Left forelimb (tissue), 1 donor: ENCODE measurements at regions not wholly inside any gene's neighbourhood (a gene's known extent, or its start where the extent isn't known, plus 50 kb on each side); places are given as distances from the start of the nearest gene placed in this dataset.
"Not testable (repeated sequence)": the region's sequence is repeated elsewhere in the genome, so short reads cannot be mapped to it uniquely, and the experiment has no call there.

ENCODE experiments used
- DNase-seq: peaks from one replicate; pipeline ENCODE4 v3.0.0-alpha.2; 2018; ENCODE audit warnings: low spot score

- DNase-seq = not testable (repeated sequence)
Observed at GRCh38 chr12:131414155-131414922, 296.6 kb upstream of the SFSWAP start.

DNA sequence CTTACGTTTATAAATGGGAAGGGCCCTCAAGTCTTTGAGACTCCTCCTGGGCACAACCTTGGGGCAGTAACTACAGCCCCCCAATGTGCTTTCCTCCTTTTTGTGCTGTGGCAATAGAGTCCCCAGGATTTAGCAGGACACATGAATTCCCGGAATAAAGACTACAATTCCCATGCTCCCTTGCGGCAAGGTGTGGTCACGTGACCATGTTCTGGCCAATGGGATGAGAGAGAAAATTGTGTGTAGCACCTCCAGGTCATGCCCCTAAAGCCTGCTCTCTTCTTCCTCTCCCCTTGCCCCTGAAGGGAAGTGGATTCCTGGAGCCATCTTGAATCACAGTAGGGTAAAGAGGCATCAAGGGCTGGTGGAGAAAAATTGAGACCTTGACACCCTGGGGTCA lies 295.1 kb upstream of the SFSWAP start:
- DNase-seq = no peak

DNA sequence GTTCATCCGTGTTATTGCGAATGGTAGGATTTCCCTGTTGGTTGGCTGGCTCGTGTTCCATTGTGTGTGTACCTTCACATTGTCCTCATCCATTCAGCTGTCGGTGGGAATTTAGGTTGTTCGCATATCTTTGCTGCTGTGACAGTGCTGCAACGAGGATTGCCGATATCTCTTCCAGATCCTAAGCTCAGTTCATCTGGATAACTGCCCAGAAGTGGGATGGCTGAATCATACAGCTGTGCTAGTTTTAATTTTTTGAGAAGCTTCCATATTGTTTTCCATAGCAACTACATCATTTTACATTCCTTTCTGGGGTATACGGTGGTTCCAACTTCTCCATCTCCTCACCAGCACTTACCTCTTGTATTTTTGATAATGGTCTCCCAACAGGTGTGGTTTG lies 292.8 kb upstream of the SFSWAP start:
- DNase-seq = no peak

DNA sequence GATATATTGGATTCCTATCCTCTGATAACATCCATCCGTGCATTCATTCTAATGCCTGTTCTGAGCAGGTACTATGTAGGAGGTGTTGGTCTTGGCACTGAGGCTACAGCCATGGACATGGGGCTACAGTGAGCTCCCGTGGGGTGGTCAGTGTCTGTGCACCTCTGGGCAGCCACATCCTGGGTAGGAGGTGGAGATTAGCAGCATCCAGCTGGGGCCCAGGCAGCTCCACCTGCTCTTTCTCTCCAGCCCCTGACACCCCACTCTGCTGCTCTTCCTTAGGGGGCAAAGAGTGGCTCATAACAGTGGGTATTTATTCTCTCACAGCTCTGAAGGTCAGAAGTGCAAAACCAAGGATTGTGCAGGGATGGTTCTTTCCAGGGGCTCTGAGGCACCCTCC lies 292.0 kb upstream of the SFSWAP start:
- DNase-seq = no peak

DNA sequence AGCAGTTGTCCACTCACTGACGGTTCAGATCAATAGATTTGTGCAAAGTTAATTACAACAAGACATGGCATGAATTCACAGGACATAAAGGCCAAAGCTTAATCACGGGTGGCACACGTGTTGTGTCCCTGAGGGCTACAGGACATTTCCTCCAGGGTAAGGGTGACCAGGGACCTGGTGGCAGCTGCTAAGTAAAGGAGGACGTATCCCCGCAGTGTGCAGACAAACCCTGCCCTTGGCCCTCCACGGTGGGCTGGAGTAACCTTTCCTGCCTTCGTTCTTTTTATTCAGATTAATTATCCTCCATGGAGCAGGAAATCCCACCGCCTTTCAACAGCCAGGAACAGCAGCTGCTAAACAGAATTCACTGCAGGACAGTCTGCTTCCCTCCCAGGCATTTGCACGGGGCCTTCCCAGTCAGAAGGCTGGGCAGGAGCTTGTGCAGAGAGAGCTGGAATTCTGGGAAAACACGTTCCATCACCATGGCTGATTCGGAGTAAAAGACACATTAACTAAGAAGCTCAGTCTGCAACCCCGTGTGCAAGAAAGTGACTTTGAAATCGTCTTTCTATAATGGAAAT lies 289.9 kb upstream of the SFSWAP start:
- DNase-seq = no peak

DNA sequence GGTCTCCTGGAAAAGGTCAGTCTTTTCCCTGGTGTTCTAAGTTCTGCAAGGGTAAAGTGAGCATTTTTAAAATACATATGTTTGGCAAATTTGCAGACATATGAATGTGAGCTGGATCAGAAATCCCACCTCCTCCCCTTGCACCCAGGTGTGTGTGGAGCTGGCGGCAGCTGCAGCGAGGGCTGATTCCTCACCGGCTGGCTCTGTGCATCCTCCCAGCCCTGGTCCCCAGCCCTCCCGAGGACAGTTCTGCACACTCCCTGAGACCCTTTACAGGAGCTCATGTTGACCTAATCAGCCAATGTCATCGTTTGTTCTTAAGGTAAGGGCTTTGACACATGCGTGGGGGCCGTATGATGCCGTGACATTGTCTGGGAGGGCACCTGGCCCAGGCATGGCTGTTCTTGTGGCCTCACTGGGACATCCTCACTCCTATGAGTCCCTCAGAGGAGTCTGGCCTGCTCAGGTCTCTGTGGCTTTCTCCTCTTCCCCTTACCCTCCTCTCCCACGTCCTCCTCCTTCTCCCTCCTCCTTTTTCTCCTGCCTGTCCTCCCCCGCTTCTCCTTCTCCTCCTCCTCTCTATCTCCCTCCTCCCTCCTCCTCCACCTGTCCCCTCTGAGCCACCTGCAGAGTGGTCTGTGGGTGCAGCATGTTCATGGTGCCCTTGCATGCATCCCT lies 289.2 kb upstream of the SFSWAP start:
- no peak for DNase-seq

- DNase-seq = no peak
Observed at GRCh38 chr12:131422187-131422520, 288.7 kb upstream of the SFSWAP start.

DNA sequence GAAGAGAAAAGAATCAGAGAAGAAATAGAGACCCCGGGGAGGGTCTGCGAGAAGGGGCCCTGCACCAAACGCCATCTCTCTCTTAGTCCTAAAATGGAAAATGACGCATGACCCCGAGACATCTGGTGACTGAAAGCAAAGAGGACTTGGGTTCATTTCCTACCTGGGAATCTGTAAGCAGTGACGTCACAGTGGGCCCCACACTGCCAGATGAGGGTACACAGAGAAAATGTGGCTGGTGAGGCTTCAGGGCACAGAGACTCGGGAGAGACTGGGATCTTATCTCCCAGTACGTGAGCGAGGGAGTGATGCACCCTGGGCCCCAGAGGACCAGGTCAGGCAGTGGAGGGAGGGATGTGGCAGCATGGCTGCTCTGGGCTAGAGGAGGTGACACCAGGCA lies 288.1 kb upstream of the SFSWAP start:
- DNase-seq = no peak

GRCh38 chr12:131424270-131424669 lies 286.6 kb upstream of the SFSWAP start:
- DNase-seq = no peak

- DNase-seq = no peak
Observed at GRCh38 chr12:131425112-131426075, 285.5 kb upstream of the SFSWAP start.

GRCh38 chr12:131428091-131428685 lies 282.7 kb upstream of the SFSWAP start:
- DNase-seq = peak; percentile 55

DNA sequence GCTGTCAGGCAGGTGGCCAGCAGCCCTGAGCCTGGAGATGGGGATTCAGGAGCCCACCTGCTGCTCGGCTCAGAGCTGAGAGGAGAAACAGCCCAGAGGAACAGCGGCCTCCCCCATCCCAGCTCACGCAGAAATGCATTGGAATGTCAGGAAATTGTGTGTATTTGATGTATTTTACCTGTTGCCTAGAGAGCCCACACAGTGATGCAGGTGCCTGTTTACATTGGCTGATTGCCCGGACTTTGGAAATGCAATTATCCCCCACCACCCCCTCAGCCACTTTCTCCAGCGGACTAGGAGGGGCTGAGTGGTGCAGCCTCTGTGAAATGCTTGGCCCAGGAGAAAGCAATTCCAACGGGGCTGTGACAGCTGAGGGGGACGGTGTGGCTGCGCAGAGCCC lies 281.7 kb upstream of the SFSWAP start:
- not testable (repeated sequence) for DNase-seq

DNA sequence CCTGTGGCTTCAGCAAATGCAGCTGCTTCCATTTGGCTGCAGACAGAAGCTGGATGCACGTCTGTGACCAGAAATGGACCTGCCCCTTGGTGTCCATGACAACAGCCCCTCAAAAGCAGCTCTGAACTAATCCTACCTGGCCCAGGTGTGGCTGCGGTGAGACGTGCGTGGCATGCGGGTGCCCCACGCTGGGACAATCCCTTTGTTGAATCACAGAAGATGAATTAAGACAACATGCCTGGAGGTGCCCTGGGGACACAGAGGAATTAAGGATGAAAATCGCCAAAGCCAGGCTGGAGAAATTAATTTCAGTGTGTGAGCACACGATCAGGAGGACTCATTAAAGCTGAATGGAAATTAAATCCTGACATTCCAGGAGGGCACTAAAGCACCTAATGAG lies 281.2 kb upstream of the SFSWAP start:
- not testable (repeated sequence) for DNase-seq

DNA sequence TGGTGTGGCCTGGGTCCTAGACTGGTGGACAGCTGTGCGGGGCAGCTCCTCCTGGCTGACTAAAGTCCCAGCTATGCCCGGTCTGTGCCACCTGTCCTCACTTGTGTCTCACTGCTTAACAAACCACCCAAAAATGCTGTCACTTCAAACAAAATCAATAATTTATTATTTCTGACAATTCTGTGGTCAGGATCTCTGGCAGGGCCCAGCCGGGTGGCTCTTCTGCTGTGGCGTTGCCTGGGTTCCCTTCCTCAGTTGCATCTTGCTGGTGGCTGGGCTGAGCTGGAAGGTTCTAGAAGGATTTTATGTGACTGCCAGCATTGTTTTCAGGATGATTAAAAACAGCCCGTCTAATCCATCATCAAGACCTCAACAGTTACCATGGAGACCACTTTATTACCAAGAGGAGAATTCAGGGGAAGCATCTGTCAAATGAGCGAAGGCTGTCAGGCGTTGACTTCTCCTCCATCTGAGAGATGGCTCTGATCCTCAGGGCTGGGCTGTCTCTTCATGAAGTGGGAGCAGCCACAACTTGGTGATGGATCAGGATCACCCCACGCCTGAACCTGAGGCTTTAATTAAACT lies 280.6 kb upstream of the SFSWAP start:
- no peak for DNase-seq

DNA sequence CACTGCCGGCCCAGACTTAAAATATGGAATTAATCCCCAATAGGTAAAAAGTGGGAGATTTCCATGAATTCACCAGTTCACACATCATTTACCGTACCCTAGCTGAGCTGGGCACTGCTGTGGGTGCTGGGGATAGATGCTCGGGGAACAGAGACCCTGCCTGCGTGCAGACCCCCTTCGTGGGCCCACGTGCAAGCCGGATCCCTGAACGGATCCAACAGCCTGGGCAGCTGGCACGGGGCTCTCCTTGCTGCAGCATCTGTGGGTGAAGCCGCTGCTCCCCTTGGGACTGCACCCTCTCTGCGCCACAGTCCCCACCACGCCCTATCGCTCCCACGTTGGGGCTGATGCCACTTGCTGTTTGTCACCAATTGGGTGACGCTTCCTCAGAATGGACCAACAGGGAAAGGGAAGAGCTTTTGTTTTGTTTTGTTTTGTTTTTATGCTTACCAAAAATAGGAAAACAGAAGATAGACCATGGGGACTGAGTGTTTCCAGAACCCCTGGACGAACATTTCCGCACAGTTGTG lies 279.7 kb upstream of the SFSWAP start:
- DNase-seq = not testable (repeated sequence)

GRCh38 chr12:131432532-131433260 lies 278.2 kb upstream of the SFSWAP start:
- DNase-seq = no peak

GRCh38 chr12:131434208-131435125 lies 276.4 kb upstream of the SFSWAP start:
- no peak for DNase-seq

DNA sequence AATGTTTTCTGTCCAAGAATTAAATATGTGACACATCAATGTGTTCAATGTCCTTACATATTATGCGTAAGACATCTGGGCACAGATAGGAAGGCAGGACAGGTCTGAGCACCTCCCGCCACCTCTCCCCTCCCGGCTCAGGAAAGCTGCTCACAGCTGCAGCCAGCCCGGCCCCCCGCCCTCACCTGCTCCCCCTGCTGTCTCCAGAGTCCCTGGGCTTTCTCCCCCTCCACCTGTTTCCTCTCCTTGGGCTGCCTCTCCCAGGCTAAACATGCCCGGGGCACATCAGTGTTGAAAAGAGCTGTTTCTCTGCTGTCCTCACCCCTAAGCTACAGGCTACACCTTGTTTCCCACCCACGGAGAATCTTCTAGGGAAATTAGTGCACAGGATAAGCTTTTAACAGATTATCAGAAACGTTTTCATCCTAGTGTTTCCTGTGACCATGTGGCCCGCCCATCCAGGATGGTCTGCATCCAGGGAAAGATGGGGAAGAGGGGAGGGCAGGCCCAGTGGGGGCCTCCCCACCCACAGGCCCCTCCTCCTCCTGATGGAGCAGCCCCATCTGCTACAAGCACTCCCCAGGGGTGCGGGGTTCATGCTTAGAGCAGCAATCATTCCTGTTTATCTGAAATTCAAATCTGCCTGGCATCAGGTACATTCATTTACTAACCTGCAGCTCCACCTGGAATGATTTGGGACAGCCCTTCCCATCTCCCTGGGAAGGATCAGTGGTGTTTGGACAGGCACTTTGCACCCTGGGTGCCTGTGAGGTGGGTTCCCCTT lies 273.8 kb upstream of the SFSWAP start:
- no peak for DNase-seq
